ENCODE measurements at regions not wholly inside any gene's neighbourhood (a gene's known extent, or its start where the extent isn't known, plus 50 kb on each side); places are given as distances from the start of the nearest gene placed in this dataset.
"Not testable (repeated sequence)": the region's sequence is repeated elsewhere in the genome, so short reads cannot be mapped to it uniquely, and the experiment has no call there.

GRCh38 chr6:170043150-170043819, 247.6 kb downstream of the DLL1 start:
- no peak for DNase-seq (ENCODE audit: low read depth)

- DNase-seq (ENCODE audit: low read depth): no peak
Observed at GRCh38 chr6:170042596-170043118, 248.2 kb downstream of the DLL1 start.

- DNase-seq (ENCODE audit: low read depth): no peak
Observed at GRCh38 chr6:170042123-170042522, 248.8 kb downstream of the DLL1 start.

DNA sequence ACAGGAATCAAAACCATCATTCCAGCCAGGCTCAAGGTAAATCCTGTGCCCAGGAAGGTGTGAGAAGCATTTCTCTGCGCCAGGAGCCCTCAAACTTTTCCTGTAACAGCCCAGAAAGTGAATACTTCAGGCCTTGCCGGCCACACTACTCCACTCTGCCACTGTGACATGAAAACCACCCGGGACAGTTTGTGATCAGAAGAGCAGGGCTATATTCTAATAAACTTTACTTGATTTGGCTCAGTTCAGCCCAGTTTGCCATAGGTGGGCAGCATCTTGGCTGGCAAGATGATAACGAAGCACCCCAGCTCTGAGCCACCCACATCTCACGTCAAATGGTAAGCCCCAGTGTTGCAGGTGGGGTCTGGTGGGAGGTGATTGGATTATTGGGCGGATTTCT, 249.4 kb downstream of the DLL1 start:
- DNase-seq (ENCODE audit: low read depth): no peak

GRCh38 chr6:170040906-170041305, 250.0 kb downstream of the DLL1 start:
- no peak for DNase-seq (ENCODE audit: low read depth)

- DNase-seq (ENCODE audit: low read depth): no peak
Observed at GRCh38 chr6:170040115-170040500, 250.8 kb downstream of the DLL1 start.

GRCh38 chr6:170039156-170040114, 251.4 kb downstream of the DLL1 start:
- no peak for DNase-seq (ENCODE audit: low read depth)

DNA sequence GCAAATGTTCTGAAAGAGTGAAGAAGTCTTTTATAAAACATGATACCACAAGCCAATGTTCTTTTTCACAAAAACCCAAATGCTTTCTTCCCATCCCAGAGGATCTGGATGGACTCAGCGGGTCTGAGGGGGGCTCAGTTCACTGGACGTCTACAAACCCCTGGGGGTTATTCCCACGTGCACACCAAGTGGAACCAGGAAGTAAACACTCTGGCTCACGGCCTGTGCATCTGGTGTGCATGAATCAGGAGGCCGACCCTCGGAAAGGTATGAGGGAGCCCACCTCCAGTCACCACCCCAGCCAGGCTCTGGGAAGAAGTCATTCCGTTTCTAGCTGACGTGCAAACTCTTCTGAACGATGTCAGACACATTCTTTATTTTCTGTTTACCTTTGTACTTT, 252.2 kb downstream of the DLL1 start:
- DNase-seq (ENCODE audit: low read depth): no peak

DNA sequence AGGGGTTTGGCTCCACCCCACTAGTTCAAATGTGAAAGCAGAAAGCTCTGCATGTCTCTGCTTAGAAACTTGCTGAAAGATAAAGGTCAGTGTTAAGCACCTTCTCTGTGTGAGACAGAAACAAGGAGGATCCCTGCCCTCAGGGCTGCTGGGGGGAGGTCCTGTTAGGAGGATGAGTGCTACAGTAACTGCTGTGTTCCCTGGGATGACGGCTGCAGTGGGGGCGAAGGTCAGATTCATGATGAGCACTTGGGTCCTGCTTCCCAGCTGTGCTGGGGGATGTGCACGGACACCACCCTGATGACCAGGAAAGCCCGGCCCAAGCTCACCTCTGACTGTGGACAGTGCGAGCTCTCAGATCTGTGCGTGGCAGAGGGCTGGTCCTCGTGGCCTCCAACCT, 252.6 kb downstream of the DLL1 start:
- DNase-seq (ENCODE audit: low read depth): no peak

GRCh38 chr6:170037541-170038250, 253.2 kb downstream of the DLL1 start:
- DNase-seq (ENCODE audit: low read depth): no peak

DNA sequence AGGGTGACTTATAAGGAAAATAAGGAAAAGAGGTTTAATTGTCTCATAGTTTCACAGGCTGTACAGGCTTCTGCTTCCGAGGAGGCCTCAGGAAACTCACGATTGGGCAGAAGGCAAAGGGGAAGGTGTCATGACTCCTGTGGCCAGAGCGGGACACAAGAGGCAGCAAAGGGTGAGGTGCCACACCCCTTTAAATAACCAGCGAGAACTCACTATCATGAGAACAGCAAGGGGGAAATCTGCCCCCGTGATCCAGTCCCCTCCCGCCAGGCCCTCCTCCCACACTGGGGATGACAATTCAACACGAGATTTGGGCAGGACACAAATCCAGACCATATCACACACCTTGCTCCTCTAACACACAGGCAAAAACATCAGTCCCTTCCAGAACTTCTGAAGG, 254.0 kb downstream of the DLL1 start:
- no peak for DNase-seq (ENCODE audit: low read depth)

DNA sequence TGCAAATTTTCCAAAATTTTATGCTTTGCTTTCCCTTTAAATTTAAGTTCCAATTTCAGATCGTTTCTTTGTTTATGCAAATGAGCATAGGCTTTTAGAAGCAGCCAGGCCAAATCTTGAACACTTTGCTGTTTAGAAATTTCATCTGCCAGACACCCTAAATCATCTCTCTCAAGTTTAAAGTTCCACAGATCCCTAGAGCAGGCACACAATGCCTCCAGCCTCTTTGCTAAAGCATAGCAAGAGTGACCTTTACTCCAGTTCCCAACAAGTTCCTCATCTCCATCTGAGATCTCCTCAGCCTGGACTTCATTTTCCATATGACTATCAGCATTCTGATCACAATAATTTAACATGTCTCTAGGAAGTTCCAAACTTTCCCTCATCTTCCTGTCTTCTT, 254.5 kb downstream of the DLL1 start:
- DNase-seq (ENCODE audit: low read depth): not testable (repeated sequence)

GRCh38 chr6:170035901-170036304, 255.0 kb downstream of the DLL1 start:
- no peak for DNase-seq (ENCODE audit: low read depth)

GRCh38 chr6:170035044-170035443, 255.8 kb downstream of the DLL1 start:
- DNase-seq (ENCODE audit: low read depth): no peak

GRCh38 chr6:170034294-170034693, 256.6 kb downstream of the DLL1 start:
- no peak for DNase-seq (ENCODE audit: low read depth)

DNA sequence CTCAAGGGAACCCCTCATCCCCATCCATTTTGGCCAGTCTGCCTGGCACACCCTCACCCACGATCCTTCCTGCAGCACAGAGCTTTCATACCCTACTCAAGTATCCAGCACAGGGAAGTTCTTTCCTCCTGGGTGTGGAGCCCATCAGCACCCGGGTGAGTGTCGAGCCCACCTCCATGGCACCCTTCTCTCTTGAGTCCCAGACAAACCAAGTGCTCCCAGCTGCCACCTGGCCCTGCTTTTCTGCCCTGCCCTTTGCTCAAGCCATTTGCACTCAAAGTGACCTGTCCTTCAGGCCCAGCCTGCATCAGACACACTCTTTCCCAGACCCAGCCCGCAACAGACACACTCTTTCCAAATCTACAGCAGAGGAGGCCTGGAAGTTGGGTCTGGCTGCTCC, 257.2 kb downstream of the DLL1 start:
- no peak for DNase-seq (ENCODE audit: low read depth)

DNA sequence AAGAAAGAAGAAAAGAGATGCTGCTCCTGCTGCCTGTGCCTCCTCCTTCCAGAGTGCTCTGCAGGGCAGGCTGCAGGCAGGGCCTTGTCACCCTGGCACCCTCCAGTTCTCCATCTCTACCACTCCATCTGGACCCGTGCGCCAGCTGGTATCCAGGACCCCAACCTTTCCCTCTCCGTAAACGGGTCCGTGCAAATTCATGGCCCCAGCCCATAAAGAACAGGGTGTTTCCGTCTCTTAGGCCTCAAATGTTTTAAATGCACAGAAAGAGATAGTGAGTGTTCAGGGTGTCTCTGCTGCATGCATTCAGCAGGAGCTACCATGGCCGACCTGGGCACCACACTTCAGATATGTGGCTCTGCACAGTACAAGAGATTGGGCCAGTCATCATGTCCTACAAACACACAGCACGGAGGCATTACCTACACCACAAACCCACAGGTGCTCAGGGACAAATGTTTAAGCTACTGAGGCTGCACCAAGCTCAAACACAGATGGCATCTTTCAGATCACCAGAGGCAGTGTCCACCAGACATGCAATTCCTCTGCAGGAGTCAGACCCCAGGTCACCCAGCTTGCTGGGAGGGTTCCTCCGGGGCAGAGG, 258.1 kb downstream of the DLL1 start:
- no peak for DNase-seq (ENCODE audit: low read depth)

DNA sequence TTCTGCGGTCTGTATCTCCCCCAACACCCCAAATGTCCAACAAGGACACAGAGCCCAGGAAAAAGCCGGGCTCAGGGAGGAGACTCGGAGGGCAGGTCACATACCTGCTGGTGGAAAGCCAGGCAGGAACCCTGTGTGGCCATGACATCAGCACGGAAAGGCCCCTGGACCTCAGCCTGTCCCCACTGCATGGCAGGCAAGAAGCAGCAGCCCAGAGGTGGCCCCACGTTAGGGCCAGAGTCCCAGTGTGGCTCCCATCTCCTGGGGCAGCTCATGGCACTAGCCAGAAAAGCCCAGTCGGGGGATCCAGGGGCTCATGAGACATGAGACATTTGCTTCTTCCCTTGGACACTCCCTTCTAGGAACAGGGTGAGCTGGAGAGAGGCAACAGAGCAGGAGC, 258.7 kb downstream of the DLL1 start:
- no peak for DNase-seq (ENCODE audit: low read depth)

DNA sequence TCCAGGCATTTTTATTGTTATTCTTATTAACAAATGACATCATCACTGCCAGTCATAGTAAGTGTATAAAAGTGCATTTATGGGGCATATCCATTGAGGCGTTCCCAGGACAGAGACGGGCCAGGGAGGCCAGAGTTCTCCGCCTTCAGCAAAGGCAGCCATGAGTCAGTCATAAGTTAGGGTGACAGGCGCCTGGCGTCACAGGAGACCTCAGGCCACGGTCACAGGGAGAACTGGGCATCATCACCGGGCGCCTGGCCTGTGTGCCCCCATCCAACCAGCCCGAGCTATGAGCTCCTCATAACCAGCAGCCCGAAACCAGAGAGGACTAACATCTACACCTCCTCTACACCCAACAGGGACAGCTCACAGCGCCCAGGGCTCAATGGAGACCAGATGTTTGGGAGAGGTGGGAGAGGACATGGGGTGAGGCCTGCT, 259.2 kb downstream of the DLL1 start:
- no peak for DNase-seq (ENCODE audit: low read depth)

DNA sequence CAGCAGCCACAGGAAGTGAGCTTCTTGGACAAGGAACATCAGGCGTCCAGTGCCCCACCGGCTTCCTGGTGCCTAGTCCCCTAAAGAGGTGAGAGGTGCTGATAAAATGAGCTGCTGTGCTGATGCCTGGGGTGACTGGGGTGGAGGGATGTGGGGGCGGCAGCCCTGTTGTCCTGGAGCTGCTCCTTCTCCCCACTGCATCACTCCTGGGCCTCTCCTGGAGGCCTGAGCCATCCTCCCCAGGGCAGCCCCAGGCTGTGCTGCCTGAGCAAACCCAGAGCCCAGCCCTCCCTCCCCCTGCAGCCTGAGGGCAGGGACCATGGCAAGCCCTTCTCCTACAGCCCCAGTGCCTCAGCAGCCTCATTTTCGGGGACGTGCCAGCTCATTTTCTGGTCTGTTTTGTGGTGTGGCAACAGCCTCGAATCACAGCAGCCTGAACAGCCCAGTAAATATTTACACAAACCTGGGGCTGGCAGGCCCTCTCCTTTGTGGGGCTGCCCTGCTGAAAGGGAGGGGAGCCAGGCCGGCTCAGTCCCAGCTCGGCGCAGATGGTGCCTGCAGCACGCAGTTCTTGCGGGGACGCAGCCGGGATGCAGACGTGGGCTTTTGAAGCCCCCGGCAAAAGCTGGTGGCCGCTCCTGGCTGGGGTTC, 259.9 kb downstream of the DLL1 start:
- DNase-seq (ENCODE audit: low read depth): no peak

GRCh38 chr6:170030284-170030815, 260.5 kb downstream of the DLL1 start:
- DNase-seq (ENCODE audit: low read depth): no peak
